ENCODE measurements at regions not wholly inside any gene's neighbourhood (a gene's known extent, or its start where the extent isn't known, plus 50 kb on each side); places are given as distances from the start of the nearest gene placed in this dataset.
"Not testable (repeated sequence)": the region's sequence is repeated elsewhere in the genome, so short reads cannot be mapped to it uniquely, and the experiment has no call there.

- DNase-seq, result peak; percentile 52
These were observed 88.4 kb upstream of the ZNF492 start for GRCh38 chr19:22545751-22546150.

GRCh38 chr19:22533761-22534160, 100.4 kb upstream of the ZNF492 start:
- no peak for DNase-seq

- peak; percentile 86 for DNase-seq
These were observed 101.5 kb upstream of the ZNF492 start for GRCh38 chr19:22532388-22533300.

- DNase-seq, result no peak
These were observed 104.1 kb upstream of the ZNF492 start for GRCh38 chr19:22530042-22530441.

- DNase-seq, result no peak
These were observed 105.2 kb upstream of the ZNF492 start for GRCh38 chr19:22528956-22529355.

- no peak for DNase-seq
These were observed 105.4 kb upstream of the ZNF98 start for GRCh38 chr19:22527554-22527953.

- no peak for DNase-seq
These were observed 104.6 kb upstream of the ZNF98 start for GRCh38 chr19:22526661-22527272.

- no peak for DNase-seq
These were observed 101.8 kb upstream of the ZNF98 start for GRCh38 chr19:22523940-22524339.

GRCh38 chr19:22519562-22519961, 97.4 kb upstream of the ZNF98 start:
- not testable (repeated sequence) for DNase-seq

- no peak for DNase-seq
These were observed 97.0 kb upstream of the ZNF98 start for GRCh38 chr19:22519152-22519551.

- DNase-seq, result no peak
These were observed 95.6 kb upstream of the ZNF98 start for GRCh38 chr19:22517496-22518411.

GRCh38 chr19:22515435-22515834, 93.3 kb upstream of the ZNF98 start:
- DNase-seq, result no peak

GRCh38 chr19:22503524-22503923, 81.4 kb upstream of the ZNF98 start:
- no peak for DNase-seq

GRCh38 chr19:22502766-22503165, 80.6 kb upstream of the ZNF98 start:
- DNase-seq, result no peak

- not testable (repeated sequence) for DNase-seq
These were observed 76.8 kb upstream of the ZNF98 start for GRCh38 chr19:22498831-22499430.

GRCh38 chr19:22491746-22492145, 69.6 kb upstream of the ZNF98 start:
- DNase-seq, result no peak

- DNase-seq, result not testable (repeated sequence)
These were observed 61.4 kb upstream of the ZNF98 start for GRCh38 chr19:22483514-22483913.

- no peak for DNase-seq
These were observed 50.1 kb upstream of the ZNF98 start for GRCh38 chr19:22472180-22472637.
